Right lobe of liver (tissue), 4 donors: ENCODE measurements at regions not wholly inside any gene's neighbourhood (a gene's known extent, or its start where the extent isn't known, plus 50 kb on each side); places are given as distances from the start of the nearest gene placed in this dataset.

ENCODE experiments used
- CTCF ChIP-seq, 4 donors: fragments of 200-600 bp in 3 of 4; fragments of 450-650 bp in 1 of 4; IDR thresholded peaks; one replicate each; pipeline versions ENCODE4 v1.5.1 to v1.8.0; 2016 to 2022; ENCODE audit warnings: antibody characterized with exemption in 4 of 4, mild to moderate bottlenecking in 2 of 4
- POLR2A ChIP-seq: fragments of 450-650 bp; IDR thresholded peaks from one replicate; pipeline ENCODE4 v1.6.1; 2017; ENCODE audit warnings: antibody characterized with exemption, mild to moderate bottlenecking
- donor health status: DM: no; HTN: no; CAD: no.
- donor health status: DM: no; HTN: no; CAD: no.
- donor health status: DM: no; HTN: yes; CAD: no.

- no peak for TF ChIP-seq CTCF (IDR thresholded peaks at IDR 0.05)
- TF ChIP-seq POLR2A = no peak
These were observed 262.3 kb downstream of the RWDD3 start for GRCh38 chr1:95496307-95496706.
